ENCODE measurements at regions not wholly inside any gene's neighbourhood (a gene's known extent, or its start where the extent isn't known, plus 50 kb on each side); places are given as distances from the start of the nearest gene placed in this dataset.

DNA sequence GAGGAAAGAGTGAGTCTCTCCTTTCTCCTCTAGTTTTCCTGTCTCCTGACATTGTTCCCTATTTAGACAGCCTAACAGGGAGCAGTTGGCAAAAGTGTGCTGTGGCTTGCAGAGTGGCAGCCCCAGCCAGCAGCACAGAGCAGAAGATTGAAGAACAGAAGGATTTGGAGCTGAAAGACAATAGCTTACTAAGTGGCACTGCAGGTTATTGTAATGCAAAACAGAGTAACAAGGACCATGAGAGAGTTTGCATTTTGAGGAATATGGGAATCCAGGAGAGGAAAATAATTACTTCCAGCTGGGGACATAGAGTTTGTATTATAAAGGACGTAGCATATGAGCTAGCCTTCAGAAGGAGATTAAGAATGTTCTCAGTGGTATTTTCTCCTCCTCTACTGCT, 342.4 kb downstream of the AKAIN1 start:
- H3K4me1 Mint-ChIP-seq (ENCODE audit: low read depth) = no peaks in the 10 kb centered on the region
- H3K27me3 Mint-ChIP-seq (ENCODE audit: low read depth) = peaks cover 2% of the 10 kb centered on the region
- H3K4me3 Mint-ChIP-seq (ENCODE audit: unreplicated experiment) = no peak overlapping the region
- TF ChIP-seq, protein P1, sequence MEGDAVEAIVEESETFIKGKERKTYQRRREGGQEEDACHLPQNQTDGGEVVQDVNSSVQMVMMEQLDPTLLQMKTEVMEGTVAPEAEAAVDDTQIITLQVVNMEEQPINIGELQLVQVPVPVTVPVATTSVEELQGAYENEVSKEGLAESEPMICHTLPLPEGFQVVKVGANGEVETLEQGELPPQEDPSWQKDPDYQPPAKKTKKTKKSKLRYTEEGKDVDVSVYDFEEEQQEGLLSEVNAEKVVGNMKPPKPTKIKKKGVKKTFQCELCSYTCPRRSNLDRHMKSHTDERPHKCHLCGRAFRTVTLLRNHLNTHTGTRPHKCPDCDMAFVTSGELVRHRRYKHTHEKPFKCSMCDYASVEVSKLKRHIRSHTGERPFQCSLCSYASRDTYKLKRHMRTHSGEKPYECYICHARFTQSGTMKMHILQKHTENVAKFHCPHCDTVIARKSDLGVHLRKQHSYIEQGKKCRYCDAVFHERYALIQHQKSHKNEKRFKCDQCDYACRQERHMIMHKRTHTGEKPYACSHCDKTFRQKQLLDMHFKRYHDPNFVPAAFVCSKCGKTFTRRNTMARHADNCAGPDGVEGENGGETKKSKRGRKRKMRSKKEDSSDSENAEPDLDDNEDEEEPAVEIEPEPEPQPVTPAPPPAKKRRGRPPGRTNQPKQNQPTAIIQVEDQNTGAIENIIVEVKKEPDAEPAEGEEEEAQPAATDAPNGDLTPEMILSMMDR (IDR thresholded peaks at IDR 0.05) = no peak
- H3K36me3 Mint-ChIP-seq (ENCODE audit: low read depth) = no peaks in the 10 kb centered on the region
- no peaks in the 10 kb centered on the region for H3K9me3 Mint-ChIP-seq (ENCODE audit: low read depth)
- H3K27ac Mint-ChIP-seq (ENCODE audit: unreplicated experiment) = no peak overlapping the region
- DNase-seq (ENCODE audit: low spot score) = no peak

DNA sequence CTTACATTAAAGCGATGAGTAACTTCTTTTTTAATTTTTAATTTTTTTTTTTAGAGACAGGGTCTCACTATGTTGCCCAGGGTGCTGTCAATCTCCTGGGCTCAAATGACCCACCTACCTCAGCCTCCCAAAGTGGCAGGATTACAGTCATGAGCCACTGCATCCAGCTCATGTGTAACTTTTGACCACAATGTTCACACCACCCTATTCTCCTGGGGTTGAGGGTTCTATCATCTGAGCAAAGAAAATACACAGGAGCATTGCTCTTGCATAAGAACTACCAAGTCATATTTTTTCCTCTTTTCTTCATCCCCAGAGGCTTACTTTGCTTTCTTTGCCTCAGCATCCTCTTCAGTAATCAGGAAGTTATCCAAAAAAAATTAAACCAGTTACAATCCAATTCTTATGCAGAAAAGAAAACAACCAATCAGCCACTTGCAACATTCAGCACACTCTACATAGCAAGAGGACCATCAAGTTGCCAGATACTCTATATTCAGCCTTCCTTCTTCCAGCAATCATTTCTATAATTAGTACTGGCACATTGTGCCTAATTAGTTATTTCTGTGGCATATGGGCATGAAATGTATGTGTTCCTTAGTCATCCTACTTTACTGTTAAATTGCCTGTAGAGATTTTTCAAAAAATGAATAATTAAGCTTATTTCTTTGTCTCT, 345.6 kb downstream of the AKAIN1 start:
- Mint-ChIP-seq H3K27ac (ENCODE audit: unreplicated experiment) (no peak overlapping the region), H3K36me3 (ENCODE audit: low read depth) (no peaks in the 10 kb centered on the region), H3K4me3 (ENCODE audit: unreplicated experiment) (no peak overlapping the region), H3K9me3 (ENCODE audit: low read depth) (peaks cover 4% of the 10 kb centered on the region), H3K4me1 (ENCODE audit: low read depth) (no peaks in the 10 kb centered on the region), H3K27me3 (ENCODE audit: low read depth) (peaks cover 2% of the 10 kb centered on the region)
- DNase-seq (ENCODE audit: low spot score) = no peak
- TF ChIP-seq, protein P1 (IDR thresholded peaks at IDR 0.05) = no peak

DNA sequence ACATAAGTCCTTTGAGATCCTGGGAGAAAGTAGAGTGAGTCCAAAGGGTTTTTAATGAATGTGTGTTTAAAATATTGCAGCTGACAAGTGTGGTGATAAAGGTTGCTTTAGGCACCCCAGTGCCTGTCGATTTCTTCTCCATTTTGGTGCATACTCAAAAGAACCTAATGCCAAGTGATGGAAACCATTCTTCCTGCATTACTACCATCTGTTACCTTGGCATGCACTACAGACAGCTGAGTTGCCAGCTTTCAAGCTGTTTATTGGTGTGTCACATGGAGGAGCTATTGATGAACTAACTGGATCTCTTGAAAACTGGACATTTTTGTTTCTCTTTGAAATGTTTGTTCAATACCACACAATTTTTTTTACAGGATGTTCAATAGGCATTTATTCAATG, 350.0 kb downstream of the AKAIN1 start:
- peaks cover 10% of the 10 kb centered on the region for H3K4me1 Mint-ChIP-seq (ENCODE audit: low read depth)
- no peaks in the 10 kb centered on the region for H3K36me3 Mint-ChIP-seq (ENCODE audit: low read depth)
- no peak overlapping the region for H3K27ac Mint-ChIP-seq (ENCODE audit: unreplicated experiment)
- peaks cover 4% of the 10 kb centered on the region for H3K9me3 Mint-ChIP-seq (ENCODE audit: low read depth)
- H3K4me3 Mint-ChIP-seq (ENCODE audit: unreplicated experiment) = no peak overlapping the region
- no peak for DNase-seq (ENCODE audit: low spot score)
- no peaks in the 10 kb centered on the region for H3K27me3 Mint-ChIP-seq (ENCODE audit: low read depth)
- TF ChIP-seq, protein P1 (IDR thresholded peaks at IDR 0.05) = no peak

DNA sequence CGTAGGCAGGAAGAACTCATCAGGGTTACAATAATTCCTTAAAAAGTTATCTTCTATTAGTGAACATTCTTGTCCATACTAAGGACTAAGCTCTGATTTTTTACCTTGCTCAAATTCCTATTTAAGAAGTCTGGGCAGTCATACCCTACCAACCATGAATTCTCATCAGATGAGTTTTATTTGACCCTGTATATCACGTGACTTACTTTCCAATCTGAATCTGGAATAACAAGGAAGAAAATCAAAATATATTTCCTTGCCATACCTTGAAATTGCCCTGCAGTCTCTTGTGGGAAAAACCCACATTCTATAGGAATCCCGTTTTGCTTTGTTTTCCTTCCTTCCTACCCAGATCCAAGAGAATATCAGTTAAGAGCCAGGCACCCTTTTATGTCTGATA, 352.7 kb downstream of the AKAIN1 start:
- no peaks in the 10 kb centered on the region for H3K27me3 Mint-ChIP-seq (ENCODE audit: low read depth)
- peaks cover 4% of the 10 kb centered on the region for H3K9me3 Mint-ChIP-seq (ENCODE audit: low read depth)
- peaks cover 10% of the 10 kb centered on the region for H3K4me1 Mint-ChIP-seq (ENCODE audit: low read depth)
- TF ChIP-seq, protein P1 (IDR thresholded peaks at IDR 0.05) = no peak
- no peak overlapping the region for H3K27ac Mint-ChIP-seq (ENCODE audit: unreplicated experiment)
- H3K4me3 Mint-ChIP-seq (ENCODE audit: unreplicated experiment) = no peak overlapping the region
- H3K36me3 Mint-ChIP-seq (ENCODE audit: low read depth) = no peaks in the 10 kb centered on the region
- no peak for DNase-seq (ENCODE audit: low spot score)

DNA sequence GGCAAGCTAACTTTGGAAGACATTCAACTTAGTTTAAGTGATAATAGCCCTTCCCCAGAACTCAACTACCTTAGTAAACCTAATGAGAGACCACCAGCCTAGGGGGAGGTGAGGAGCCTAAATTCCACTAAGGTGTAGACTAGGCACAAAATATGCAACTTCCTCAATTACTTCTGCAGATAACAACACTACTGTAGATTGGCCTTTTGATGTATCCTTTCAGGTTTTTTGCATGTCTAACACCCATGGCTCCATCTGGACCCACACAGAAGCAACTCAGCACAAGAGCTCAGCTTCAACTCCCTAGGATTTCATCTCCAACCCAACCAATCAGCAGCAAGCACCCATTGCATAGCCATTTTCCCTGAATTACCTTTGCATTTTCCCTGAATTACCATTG, 353.3 kb downstream of the AKAIN1 start:
- TF ChIP-seq, protein P1 (IDR thresholded peaks at IDR 0.05) = no peak
- Mint-ChIP-seq H3K27me3 (ENCODE audit: low read depth) (no peaks in the 10 kb centered on the region), H3K9me3 (ENCODE audit: low read depth) (peaks cover 4% of the 10 kb centered on the region), H3K4me1 (ENCODE audit: low read depth) (peaks cover 10% of the 10 kb centered on the region), H3K4me3 (ENCODE audit: unreplicated experiment) (no peak overlapping the region), H3K27ac (ENCODE audit: unreplicated experiment) (no peak overlapping the region), H3K36me3 (ENCODE audit: low read depth) (no peaks in the 10 kb centered on the region)
- DNase-seq (ENCODE audit: low spot score) = no peak
